Breast epithelium (tissue), 3 donors: ENCODE measurements at regions not wholly inside any gene's neighbourhood (a gene's known extent, or its start where the extent isn't known, plus 50 kb on each side); places are given as distances from the start of the nearest gene placed in this dataset.

Source experiments
- POLR2A ChIP-seq: fragments of 450-650 bp; IDR thresholded peaks from one replicate; pipeline ENCODE4 v1.6.1; 2016; ENCODE audit warnings: antibody characterized with exemption, mild to moderate bottlenecking, moderate library complexity
- POLR2AphosphoS5 ChIP-seq, 3 donors: sonication (generic); formaldehyde crosslinking; IDR thresholded peaks; one replicate each; pipeline ENCODE4 v1.6.1; 2017; ENCODE audit warnings: antibody characterized with exemption in 3 of 3

- TF ChIP-seq POLR2AphosphoS5 (IDR thresholded peaks at IDR 0.05) (no peak), POLR2A (no peak)
These were observed 253.6 kb upstream of the AVPR1A start for GRCh38 chr12:63404611-63405010.
